K562 (cell line): ENCODE measurements at regions not wholly inside any gene's neighbourhood (a gene's known extent, or its start where the extent isn't known, plus 50 kb on each side); places are given as distances from the start of the nearest gene placed in this dataset.

Source experiments
- ATAC-seq: fragments of 200-7000 bp; cut with Tn5 transposase; 3 replicates; pipeline ENCODE4 v1.9.1; 2020; ENCODE audit warnings: moderate library complexity
- BruUV-seq: library from RNA; stranded (reverse); fragments of 400-500 nt; replicated peaks from 2 replicates; lab custom pipeline; 2021; lab: Mats Ljungman, UMichigan
- CTCF ChIA-PET: fragments of 300-600 bp; formaldehyde crosslinking; extraction: SDS; loops from one replicate; lab custom pipeline; 2021; ENCODE audit warnings: low intra/inter-chr PET ratio; lab: Yijun Ruan, JAX
- POLR2A ChIA-PET: fragments of 300-600, 350-650 bp; sonication (Branson Sonifier 250); formaldehyde crosslinking; extraction: SDS; loops from one replicate; lab custom pipeline; 2021; ENCODE audit warnings: antibody characterized with exemption, inconsistent platforms; lab: Yijun Ruan, JAX
- DNase-seq, 4 experiments: peaks; one replicate each; pipeline versions ENCODE4 v3.0.0 to v3.0.0-alpha.2; 2011 to 2018; ENCODE audit warnings: low spot score in 3 of 4, mixed read lengths in 3 of 4; ENCODE audit errors: extremely low read depth in 1 of 4
- FAIRE-seq: peaks from 2 replicates; lab custom pipeline; 2011; peaks lifted over from hg19 to GRCh38; lab: Jason Lieb, UNC
- H2AFZ ChIP-seq: 2 replicates; pipeline ENCODE4 v1.6.0; 2011; ENCODE audit warnings: low read depth, low read length, control low read depth, inconsistent platforms
- H3K27ac ChIP-seq: fragments of 200-600 bp; 3 replicates; pipeline ENCODE4 v1.8.0; 2011; ENCODE audit warnings: low read depth, mild to moderate bottlenecking, control low read depth, inconsistent platforms, low read length, moderate library complexity, mixed read lengths; ENCODE audit errors: extremely low read depth
- H3K27me3 ChIP-seq, 2 experiments: fragments of 300-600 bp in 1 of 2; 2 replicates in 1 of 2; 3 replicates in 1 of 2; pipeline versions ENCODE4 v1.6.0 to v1.8.0; 2011; ENCODE audit warnings: inconsistent platforms in 2 of 2, low read length in 2 of 2, mild to moderate bottlenecking in 1 of 2, mixed read lengths in 1 of 2, moderate library complexity in 1 of 2; ENCODE audit not compliant: control insufficient read depth in 2 of 2, insufficient read depth in 2 of 2
- H3K36me3 ChIP-seq: fragments of 300-600 bp; 3 replicates; pipeline ENCODE4 v1.8.0; 2011; ENCODE audit warnings: mild to moderate bottlenecking, low read length, inconsistent platforms; ENCODE audit not compliant: control insufficient read depth, insufficient read depth
- H3K4me1 ChIP-seq, 2 experiments: fragments of 200-600 bp in 1 of 2; replicated peaks in 1 of 2; 2 replicates in 1 of 2; 3 replicates in 1 of 2; pipeline versions ENCODE4 v1.5.1 to v1.8.0; 2011; ENCODE audit warnings: inconsistent platforms in 2 of 2, low read length in 2 of 2, mild to moderate bottlenecking in 1 of 2, mixed read lengths in 1 of 2, moderate library complexity in 1 of 2; ENCODE audit not compliant: control insufficient read depth in 2 of 2, insufficient read depth in 2 of 2
- H3K4me2 ChIP-seq: 2 replicates; pipeline ENCODE4 v1.6.1; 2011; ENCODE audit warnings: low read length, control low read depth, inconsistent platforms, mixed read lengths; ENCODE audit not compliant: insufficient read depth
- H3K4me3 ChIP-seq: fragments of 200-600 bp; sonication (generic), shearing (Covaris generic); 2 replicates; pipeline ENCODE4 v1.5.1; 2016; ENCODE audit warnings: control low read depth, inconsistent platforms
- H3K79me2 ChIP-seq: fragments of 200-600 bp; 3 replicates; pipeline ENCODE4 v1.8.0; 2011; ENCODE audit warnings: low read length, inconsistent platforms; ENCODE audit not compliant: control insufficient read depth, insufficient read depth
- H3K9ac ChIP-seq, 2 experiments: 2 replicates each; pipeline versions ENCODE4 v1.6.0 to v1.6.1; 2011; ENCODE audit warnings: low read depth in 2 of 2, low read length in 2 of 2, control low read depth in 1 of 2, inconsistent platforms in 1 of 2, mild to moderate bottlenecking in 1 of 2, mixed read lengths in 1 of 2; ENCODE audit not compliant: insufficient read depth in 1 of 2
- H3K9me1 ChIP-seq: one replicate; pipeline ENCODE4 v1.6.0; 2011; ENCODE audit warnings: inconsistent platforms, mild to moderate bottlenecking, low read length, moderate library complexity; ENCODE audit not compliant: control insufficient read depth, insufficient read depth
- H3K9me3 ChIP-seq: replicated peaks from 2 replicates; pipeline ENCODE4 v1.5.1; 2011; ENCODE audit warnings: low read depth, low read length, inconsistent platforms; ENCODE audit not compliant: control insufficient read depth, insufficient read depth
- H4K20me1 ChIP-seq: replicated peaks from 2 replicates; pipeline ENCODE4 v1.6.1; 2011; ENCODE audit warnings: low read length, inconsistent platforms, mixed read lengths; ENCODE audit not compliant: control insufficient read depth, insufficient read depth
- ATF4 ChIP-seq: fragments of 450-650 bp; formaldehyde crosslinking; IDR thresholded peaks from 2 replicates; pipeline ENCODE4 v1.4.0; 2022; ENCODE audit warnings: mild to moderate bottlenecking, moderate library complexity
- DDX20 ChIP-seq: fragments of 450-650 bp; IDR thresholded peaks from 2 replicates; pipeline ENCODE4 v1.6.1; 2016; ENCODE audit warnings: missing genetic modification characterization, low read depth, mild to moderate bottlenecking, missing compliant biosample characterization, moderate library complexity
- PBX2 ChIP-seq, 2 experiments: IDR thresholded peaks in 1 of 2; conservative IDR thresholded peaks in 1 of 2; 2 replicates each; pipeline ENCODE4 v1.6.1; 2016; ENCODE audit warnings: low read depth in 2 of 2, mild to moderate bottlenecking in 1 of 2, missing compliant biosample characterization in 1 of 2, missing genetic modification characterization in 1 of 2, moderate library complexity in 1 of 2
- PKNOX1 ChIP-seq: fragments of 450-650 bp; IDR thresholded peaks from 2 replicates; pipeline ENCODE4 v1.6.1; 2016
- ZBTB40 ChIP-seq, 2 experiments: fragments of 450-650 bp in 1 of 2; sonication (generic) in 1 of 2; formaldehyde crosslinking in 1 of 2; IDR thresholded peaks; 2 replicates each; pipeline versions ENCODE4 v1.7.1 to v1.9.0; 2016 to 2022; ENCODE audit warnings: inconsistent platforms in 1 of 2, mild to moderate bottlenecking in 1 of 2, missing genetic modification reagents in 1 of 2
- WGBS: fragments of 100-300 bp; shearing (Covaris generic); methylation state at CpG from one replicate; pipeline ENCODE4 v1.1.6; 2016; ENCODE audit warnings: low coverage, mixed read lengths; ENCODE audit not compliant: insufficient coverage; ENCODE audit errors: missing lambda C conversion rate; 5-methylcytosine and 5-hydroxymethylcytosine counted together
- in situ Hi-C: fragments of 300-500 bp; cut with MboI; formaldehyde crosslinking; loops from 4 replicates; pipeline ENCODE4 v1.15.0; 2018; ENCODE audit warnings: inconsistent platforms, mixed read lengths
- intact Hi-C: fragments of 100-400 bp; cut with micrococcal nuclease; formaldehyde crosslinking; loops from 2 replicates; pipeline ENCODE4 v1.14.2; 2022

GRCh38 chr11:119550053-119550752, 127.2 kb upstream of the THY1 start:
- H3K36me3 ChIP-seq = no peaks in the 10 kb centered on the region
- H3K9ac ChIP-seq = no peak overlapping the region
- FAIRE-seq (no peak), DNase-seq (no peak), ATAC-seq (no peak)
- 4% methylated on average over 2 of the region's 2 CpGs for WGBS
- no TSS peak for BruUV-seq
- intact Hi-C loops (no loop called here), in situ Hi-C loops (no loop called here)
- H3K4me3 ChIP-seq = no peak overlapping the region
- no peaks in the 10 kb centered on the region for H3K9me3 ChIP-seq
- H3K4me1 ChIP-seq = no peaks in the 10 kb centered on the region
- ChIA-PET CTCF (no interaction called here), POLR2A (no interaction called here)
- H2AFZ ChIP-seq = no peak overlapping the region
- H3K27me3 ChIP-seq = peaks cover 0 to 9% of the 10 kb centered on the region in 2 experiments; a peak in 1 of 5 replicates
- H4K20me1 ChIP-seq = no peaks in the 10 kb centered on the region
- H3K4me2 ChIP-seq = no peak overlapping the region
- no peaks in the 10 kb centered on the region for H3K79me2 ChIP-seq
- H3K27ac ChIP-seq = no peak overlapping the region
- no peaks in the 10 kb centered on the region for H3K9me1 ChIP-seq
- TF ChIP-seq ZBTB40 (IDR thresholded peaks at IDR 0.05) (0 out of 2 replicates have a peak, but pooled peaks have one; percentile 17), ZBTB40 (CRISPR knock-in tag; IDR thresholded peaks at IDR 0.05) (no peak), PBX2 (CRISPR knock-in tag; IDR thresholded peaks at IDR 0.05; ENCODE audit: low read depth) (no peak), PBX2 (tag; conservative IDR thresholded peaks at IDR 0.05; ENCODE audit: low read depth) (peak; percentile 93), PKNOX1 (peak; percentile 80), DDX20 (no peak), ATF4 (CRISPR knock-in tag) (peak; percentile 66; the same call in 1 of the 2 replicates)
